Testis (tissue), 2 donors: ENCODE measurements at regions not wholly inside any gene's neighbourhood (a gene's known extent, or its start where the extent isn't known, plus 50 kb on each side); places are given as distances from the start of the nearest gene placed in this dataset.

Experiments used
- POLR2A ChIP-seq: fragments of 450-650 bp; IDR thresholded peaks from one replicate; pipeline ENCODE4 v1.6.1; 2017; ENCODE audit warnings: antibody characterized with exemption, mild to moderate bottlenecking, moderate library complexity
- TF ChIP-seq, protein P1 (sequence below), 3 experiments: fragments of 450-650 bp in 2 of 3; fragments of 200-600 bp in 1 of 3; sonication (generic) in 1 of 3; IDR thresholded peaks; one replicate each; pipeline ENCODE4 v1.5.1; 2016 to 2019; ENCODE audit warnings: antibody characterized with exemption in 3 of 3, mild to moderate bottlenecking in 2 of 3, moderate library complexity in 1 of 3

DNA sequence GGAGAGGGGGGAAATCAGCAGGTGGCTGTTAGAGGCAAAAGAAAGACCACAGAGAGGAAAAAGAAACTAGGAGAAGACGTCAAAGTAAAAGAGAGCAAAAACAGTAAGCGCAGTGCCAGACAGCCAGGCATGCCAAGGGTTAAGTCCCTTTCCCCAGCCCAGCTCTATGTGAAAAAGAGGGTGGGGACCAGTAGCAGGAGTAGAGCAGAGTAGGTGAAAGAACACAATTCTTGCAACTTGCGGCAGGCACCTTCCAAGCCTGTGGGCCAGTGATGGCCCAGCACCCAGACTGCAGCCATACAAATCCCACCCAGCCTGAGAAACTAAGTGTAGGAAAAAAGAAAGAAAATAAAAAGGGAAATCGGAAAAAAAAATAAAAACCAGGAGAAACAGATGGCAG lies 64.2 kb upstream of the ZNF85 start:
- TF ChIP-seq, protein P1, sequence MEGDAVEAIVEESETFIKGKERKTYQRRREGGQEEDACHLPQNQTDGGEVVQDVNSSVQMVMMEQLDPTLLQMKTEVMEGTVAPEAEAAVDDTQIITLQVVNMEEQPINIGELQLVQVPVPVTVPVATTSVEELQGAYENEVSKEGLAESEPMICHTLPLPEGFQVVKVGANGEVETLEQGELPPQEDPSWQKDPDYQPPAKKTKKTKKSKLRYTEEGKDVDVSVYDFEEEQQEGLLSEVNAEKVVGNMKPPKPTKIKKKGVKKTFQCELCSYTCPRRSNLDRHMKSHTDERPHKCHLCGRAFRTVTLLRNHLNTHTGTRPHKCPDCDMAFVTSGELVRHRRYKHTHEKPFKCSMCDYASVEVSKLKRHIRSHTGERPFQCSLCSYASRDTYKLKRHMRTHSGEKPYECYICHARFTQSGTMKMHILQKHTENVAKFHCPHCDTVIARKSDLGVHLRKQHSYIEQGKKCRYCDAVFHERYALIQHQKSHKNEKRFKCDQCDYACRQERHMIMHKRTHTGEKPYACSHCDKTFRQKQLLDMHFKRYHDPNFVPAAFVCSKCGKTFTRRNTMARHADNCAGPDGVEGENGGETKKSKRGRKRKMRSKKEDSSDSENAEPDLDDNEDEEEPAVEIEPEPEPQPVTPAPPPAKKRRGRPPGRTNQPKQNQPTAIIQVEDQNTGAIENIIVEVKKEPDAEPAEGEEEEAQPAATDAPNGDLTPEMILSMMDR (IDR thresholded peaks at IDR 0.05) = no peak
- TF ChIP-seq POLR2A = no peak
